ENCODE measurements at regions not wholly inside any gene's neighbourhood (a gene's known extent, or its start where the extent isn't known, plus 50 kb on each side); places are given as distances from the start of the nearest gene placed in this dataset.
A peak's percentile ranks its signal among the peaks of the same experiment; 100 is the strongest.

GRCh38 chr1:175822580-175822979, 79.2 kb upstream of the TNR start:
- no peak for DNase-seq

GRCh38 chr1:175820456-175821025, 77.1 kb upstream of the TNR start:
- no peak for DNase-seq

GRCh38 chr1:175818929-175819328, 75.5 kb upstream of the TNR start:
- no peak for DNase-seq

GRCh38 chr1:175817445-175817844, 74.0 kb upstream of the TNR start:
- no peak for DNase-seq

GRCh38 chr1:175814885-175815284, 71.5 kb upstream of the TNR start:
- DNase-seq, result no peak

GRCh38 chr1:175812936-175813335, 69.5 kb upstream of the TNR start:
- no peak for DNase-seq

- DNase-seq, result no peak
Measured at GRCh38 chr1:175810305-175810704, 66.9 kb upstream of the TNR start.

GRCh38 chr1:175808999-175809398, 65.6 kb upstream of the TNR start:
- no peak for DNase-seq

GRCh38 chr1:175808573-175808972, 65.2 kb upstream of the TNR start:
- no peak for DNase-seq

GRCh38 chr1:175804561-175804960, 61.2 kb upstream of the TNR start:
- DNase-seq, result no peak

GRCh38 chr1:175803413-175803812, 60.0 kb upstream of the TNR start:
- no peak for DNase-seq

GRCh38 chr1:175802407-175803123, 59.2 kb upstream of the TNR start:
- DNase-seq, result no peak

- no peak for DNase-seq
Measured at GRCh38 chr1:175801979-175802378, 58.6 kb upstream of the TNR start.

- DNase-seq, result no peak
Measured at GRCh38 chr1:175797576-175797975, 54.2 kb upstream of the TNR start.

- peak; percentile 6 to 74 for DNase-seq
Measured at GRCh38 chr1:175794586-175794985, 51.2 kb upstream of the TNR start.

GRCh38 chr1:175793617-175794016, 50.2 kb upstream of the TNR start:
- no peak for DNase-seq

Data from NCI-H524 (cell line).